Brain microvascular endothelial cell (primary cell): ENCODE measurements at regions not wholly inside any gene's neighbourhood (a gene's known extent, or its start where the extent isn't known, plus 50 kb on each side); places are given as distances from the start of the nearest gene placed in this dataset.

Experiments used
- DNase-seq: peaks from one replicate; pipeline ENCODE4 v3.0.0-alpha.2; 2020
- H3K27ac ChIP-seq: fragments of 250-450 bp; sonication (Bioruptor Pico); 2 replicates; pipeline ENCODE4 v1.5.1; 2020; ENCODE audit warnings: mild to moderate bottlenecking, moderate library complexity
- H3K27me3 ChIP-seq: fragments of 250-450 bp; sonication (Bioruptor Pico); replicated peaks from 2 replicates; pipeline ENCODE4 v1.5.1; 2020; ENCODE audit warnings: mild to moderate bottlenecking
- H3K36me3 ChIP-seq: fragments of 250-450 bp; sonication (Bioruptor Pico); replicated peaks from 2 replicates; pipeline ENCODE4 v1.5.1; 2020; ENCODE audit warnings: mild to moderate bottlenecking
- H3K4me3 ChIP-seq: 2 replicates; pipeline ENCODE4 v1.5.1; 2011; ENCODE audit warnings: low read depth, mild to moderate bottlenecking, control low read depth, low read length, moderate library complexity
- in situ Hi-C: cut with HindIII; loops from 2 replicates; pipeline ENCODE4 v1.10.0; 2017; ENCODE audit warnings: low sequenced_read_pairs, low pct_ligation_motif_present
- TF ChIP-seq, protein P1 (sequence below): IDR thresholded peaks from 2 replicates; pipeline ENCODE4 v1.5.1; 2011; ENCODE audit warnings: low read depth, mild to moderate bottlenecking, moderate library complexity, low read length, control low read depth, inconsistent platforms; ENCODE audit errors: missing control alignments

DNA sequence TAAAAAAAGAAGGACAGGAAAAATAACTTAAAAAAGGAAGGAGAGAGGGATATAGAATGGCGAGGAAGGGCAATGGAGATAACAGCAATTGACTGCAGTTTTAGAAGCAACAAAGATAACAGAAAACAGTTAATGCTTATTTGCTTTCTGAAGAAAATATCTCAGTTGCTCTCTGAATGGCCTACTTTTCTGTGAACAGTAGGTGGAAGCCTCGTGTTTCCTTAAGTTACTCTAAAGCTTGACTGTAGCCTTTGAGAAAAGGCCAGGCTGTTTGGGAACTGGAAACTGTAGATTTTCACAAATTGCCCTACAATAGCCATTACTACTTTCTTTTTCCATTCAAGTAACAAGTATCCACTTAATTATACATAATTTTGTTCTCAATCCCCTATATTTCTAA, 404.5 kb downstream of the YTHDC2 start:
- Histone ChIP-seq H3K4me3 (no peak overlapping the region), H3K27ac (no peak overlapping the region), H3K27me3 (no peaks in the 10 kb centered on the region), H3K36me3 (no peaks in the 10 kb centered on the region)
- TF ChIP-seq, protein P1, sequence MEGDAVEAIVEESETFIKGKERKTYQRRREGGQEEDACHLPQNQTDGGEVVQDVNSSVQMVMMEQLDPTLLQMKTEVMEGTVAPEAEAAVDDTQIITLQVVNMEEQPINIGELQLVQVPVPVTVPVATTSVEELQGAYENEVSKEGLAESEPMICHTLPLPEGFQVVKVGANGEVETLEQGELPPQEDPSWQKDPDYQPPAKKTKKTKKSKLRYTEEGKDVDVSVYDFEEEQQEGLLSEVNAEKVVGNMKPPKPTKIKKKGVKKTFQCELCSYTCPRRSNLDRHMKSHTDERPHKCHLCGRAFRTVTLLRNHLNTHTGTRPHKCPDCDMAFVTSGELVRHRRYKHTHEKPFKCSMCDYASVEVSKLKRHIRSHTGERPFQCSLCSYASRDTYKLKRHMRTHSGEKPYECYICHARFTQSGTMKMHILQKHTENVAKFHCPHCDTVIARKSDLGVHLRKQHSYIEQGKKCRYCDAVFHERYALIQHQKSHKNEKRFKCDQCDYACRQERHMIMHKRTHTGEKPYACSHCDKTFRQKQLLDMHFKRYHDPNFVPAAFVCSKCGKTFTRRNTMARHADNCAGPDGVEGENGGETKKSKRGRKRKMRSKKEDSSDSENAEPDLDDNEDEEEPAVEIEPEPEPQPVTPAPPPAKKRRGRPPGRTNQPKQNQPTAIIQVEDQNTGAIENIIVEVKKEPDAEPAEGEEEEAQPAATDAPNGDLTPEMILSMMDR, result no peak
- in situ Hi-C loops, result no loop called here
- DNase-seq, result no peak

DNA sequence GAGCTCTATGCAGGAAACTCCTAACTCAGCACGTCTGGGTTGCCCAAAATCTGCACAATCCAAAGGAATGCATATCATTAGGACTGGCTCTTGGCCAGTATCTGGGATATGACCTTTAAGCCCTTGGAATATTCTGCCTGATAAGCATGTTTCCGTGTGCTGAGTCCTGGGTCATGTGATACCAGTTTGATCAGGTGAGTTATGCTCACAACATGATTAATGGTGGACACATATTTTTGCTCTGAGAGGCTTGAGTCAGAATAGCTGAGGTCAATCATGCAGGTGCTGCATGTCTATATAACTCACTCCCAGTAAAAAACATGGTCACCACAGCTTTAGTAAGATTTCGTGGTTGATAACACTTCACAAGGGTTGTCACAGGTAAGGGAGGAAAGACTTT, 408.8 kb downstream of the YTHDC2 start:
- in situ Hi-C loops, result no loop called here
- Histone ChIP-seq H3K27me3 (no peaks in the 10 kb centered on the region), H3K4me3 (no peak overlapping the region), H3K27ac (no peak overlapping the region), H3K36me3 (no peaks in the 10 kb centered on the region)
- no peak for DNase-seq
- TF ChIP-seq, protein P1, result no peak

DNA sequence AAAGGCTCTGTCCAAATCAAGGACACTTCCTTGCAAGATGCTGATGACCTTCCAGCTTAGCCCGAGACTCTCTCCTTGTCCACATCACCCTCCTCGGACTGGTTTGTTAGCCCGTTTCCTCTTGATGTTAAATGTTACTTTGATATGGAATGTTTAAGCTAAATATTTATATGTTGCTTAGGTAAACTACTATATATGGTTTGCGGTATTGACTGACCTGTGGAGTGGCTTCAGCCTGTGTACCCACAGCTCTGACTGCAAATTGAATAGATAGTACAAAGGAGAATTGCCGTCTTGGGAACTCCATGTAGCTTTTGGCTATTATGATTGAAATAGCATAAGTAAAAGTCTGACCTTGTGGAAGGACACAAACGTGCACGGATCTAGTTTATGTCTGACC, 422.0 kb downstream of the YTHDC2 start:
- H3K36me3 ChIP-seq, result no peaks in the 10 kb centered on the region
- no peak for DNase-seq
- H3K27me3 ChIP-seq, result no peaks in the 10 kb centered on the region
- in situ Hi-C loops, result no loop called here
- no peak overlapping the region for H3K4me3 ChIP-seq
- TF ChIP-seq, protein P1, result no peak
- no peak overlapping the region for H3K27ac ChIP-seq

DNA sequence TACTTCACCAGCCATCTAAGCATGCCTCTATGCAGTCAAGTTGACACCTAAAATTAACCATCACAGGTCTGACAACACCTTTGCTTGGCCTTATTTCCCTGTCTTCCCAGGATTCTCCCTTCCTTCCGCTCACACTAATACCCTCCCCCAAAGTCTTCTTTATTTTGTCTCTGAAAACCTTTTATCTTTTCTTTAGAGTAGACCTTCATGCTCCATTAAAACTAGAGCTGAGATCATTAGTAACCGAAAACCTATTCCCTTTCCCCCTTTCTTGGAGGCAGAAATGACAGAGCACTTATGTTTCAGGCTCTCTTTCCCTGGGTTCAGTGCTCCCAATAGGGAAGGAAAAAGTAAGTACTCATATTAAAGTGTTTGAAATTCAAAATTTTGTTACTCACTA, 423.8 kb downstream of the YTHDC2 start:
- DNase-seq, result no peak
- Histone ChIP-seq H3K36me3 (no peaks in the 10 kb centered on the region), H3K27ac (no peak overlapping the region), H3K27me3 (no peaks in the 10 kb centered on the region), H3K4me3 (no peak overlapping the region)
- TF ChIP-seq, protein P1, result no peak
- in situ Hi-C loops, result no loop called here

DNA sequence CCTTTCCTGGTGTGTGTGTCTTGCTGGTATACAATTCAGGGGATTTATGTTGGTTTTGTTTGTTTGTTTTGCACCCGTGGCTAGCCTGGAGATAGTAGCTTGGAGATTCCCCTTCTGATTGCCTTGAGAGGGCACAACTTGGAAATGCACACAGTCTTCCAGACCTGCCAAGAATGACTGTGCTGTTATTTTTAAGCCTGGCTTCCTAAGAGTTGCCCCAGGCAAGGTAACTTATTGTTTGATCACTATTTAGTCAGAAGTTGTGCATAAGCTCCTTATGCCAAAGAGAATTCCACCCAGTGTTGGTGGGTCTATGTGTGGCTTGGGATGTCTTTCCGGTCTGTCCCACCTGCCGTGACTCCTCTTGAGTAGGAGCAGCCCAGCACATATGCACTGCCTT, 421.9 kb upstream of the KCNN2 start:
- H3K27me3 ChIP-seq, result no peaks in the 10 kb centered on the region
- DNase-seq, result no peak
- H3K27ac ChIP-seq, result no peak overlapping the region
- no peaks in the 10 kb centered on the region for H3K36me3 ChIP-seq
- TF ChIP-seq, protein P1, result no peak
- in situ Hi-C loops, result no loop called here
- H3K4me3 ChIP-seq, result no peak overlapping the region

DNA sequence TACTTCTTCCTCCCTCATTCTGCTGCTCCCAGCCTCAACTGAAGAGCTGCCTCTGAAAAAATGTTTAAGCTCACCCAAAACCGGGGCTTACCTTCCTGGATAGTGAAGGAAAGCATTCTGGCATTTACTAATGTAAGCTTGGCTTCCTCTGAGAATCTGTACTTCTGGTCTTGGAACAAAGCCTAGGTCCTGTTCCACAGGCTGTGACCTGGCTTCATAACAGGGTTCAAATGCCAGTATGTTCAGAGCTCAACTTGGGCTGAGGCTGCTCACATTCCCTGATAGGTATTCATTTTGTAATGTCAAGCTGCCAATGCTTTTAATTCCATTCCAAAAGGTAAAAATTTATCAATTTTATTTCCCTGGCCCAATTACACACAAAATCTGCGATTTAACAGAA, 411.7 kb upstream of the KCNN2 start:
- no peak for DNase-seq
- Histone ChIP-seq H3K27me3 (no peaks in the 10 kb centered on the region), H3K4me3 (no peak overlapping the region), H3K36me3 (no peaks in the 10 kb centered on the region), H3K27ac (no peak overlapping the region)
- in situ Hi-C loops, result no loop called here
- TF ChIP-seq, protein P1, result no peak
